Activated T-helper 2 cell treated with anti-CD3 and anti-CD28 coated beads, Interferon-gamma antibody, Interleukin-2, Interleukin-4, amounts not matched to agents 10 μg/mL and 5 μg/mL and 100 μg/mL, durations not matched to agents 14 hours and 24 hours and 36 hours (primary cell): ENCODE measurements at regions not wholly inside any gene's neighbourhood (a gene's known extent, or its start where the extent isn't known, plus 50 kb on each side); places are given as distances from the start of the nearest gene placed in this dataset.
"Not testable (repeated sequence)": the region's sequence is repeated elsewhere in the genome, so short reads cannot be mapped to it uniquely, and the experiment has no call there.

Source experiments
- DNase-seq: peaks from one replicate; pipeline ENCODE4 v3.0.0; 2021; ENCODE audit warnings: low spot score
- H3K27ac Mint-ChIP-seq: one replicate; pipeline ENCODE4 v1.8.0; 2021; ENCODE audit warnings: mixed read lengths
- H3K27me3 Mint-ChIP-seq: one replicate; pipeline ENCODE4 v1.8.0; 2021; ENCODE audit warnings: low read depth, mixed read lengths
- H3K36me3 Mint-ChIP-seq: one replicate; pipeline ENCODE4 v1.8.0; 2021; ENCODE audit warnings: low read depth, mixed read lengths
- H3K4me1 Mint-ChIP-seq: one replicate; pipeline ENCODE4 v1.8.0; 2021; ENCODE audit warnings: low read depth, mixed read lengths
- H3K4me3 Mint-ChIP-seq: one replicate; pipeline ENCODE4 v1.8.0; 2021; ENCODE audit warnings: low read depth, mild to moderate bottlenecking, moderate library complexity, mixed read lengths
- H3K9me3 Mint-ChIP-seq: one replicate; pipeline ENCODE4 v1.8.0; 2021; ENCODE audit warnings: mixed read lengths
- intact Hi-C: fragments of 100-400 bp; cut with micrococcal nuclease; formaldehyde crosslinking; loops from one replicate; pipeline ENCODE4 v1.15.1; 2023

DNA sequence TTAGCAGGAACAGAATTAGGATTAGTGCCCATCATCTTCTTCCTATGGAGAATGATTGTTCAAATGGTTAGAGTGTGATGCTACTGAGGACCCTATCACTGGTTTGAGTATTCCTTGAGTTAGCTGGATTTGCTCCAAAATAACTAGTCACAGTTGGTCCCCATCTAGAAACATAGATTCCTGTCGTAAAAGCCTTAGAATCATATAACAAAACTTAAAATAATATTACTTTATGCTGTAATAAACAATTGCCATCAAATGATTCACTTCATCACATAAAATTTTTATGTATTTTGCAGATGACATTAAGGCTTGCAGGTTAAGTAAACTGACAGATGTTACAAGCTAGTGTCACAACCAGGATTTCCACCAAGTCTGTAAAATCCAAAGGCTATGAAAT, 209.8 kb downstream of the CCER1 start:
- intact Hi-C loops = no loop called here
- DNase-seq = no peak
- Mint-ChIP-seq H3K27me3 (no peaks in the 10 kb centered on the region), H3K4me1 (no peaks in the 10 kb centered on the region), H3K36me3 (no peaks in the 10 kb centered on the region), H3K9me3 (peaks cover 2% of the 10 kb centered on the region), H3K27ac (no peak overlapping the region), H3K4me3 (no peak overlapping the region)

DNA sequence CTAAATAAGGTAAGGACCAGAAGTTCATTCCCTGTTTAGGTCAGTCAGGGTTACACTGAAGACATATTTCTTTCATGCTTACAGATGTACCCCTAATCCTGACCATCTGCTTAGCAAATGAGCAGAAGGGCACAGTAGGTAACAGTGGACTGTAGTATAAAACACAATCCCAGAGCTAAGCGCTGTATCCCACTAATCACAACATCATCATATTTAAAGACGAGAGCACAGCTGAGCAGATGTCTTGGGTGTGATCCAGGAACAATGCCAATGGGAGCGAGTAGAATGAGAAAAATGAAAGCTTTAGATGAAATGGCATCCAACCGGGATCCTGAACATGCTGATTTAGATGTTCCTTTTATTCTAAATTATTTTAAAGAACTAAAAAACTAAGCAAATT, 213.4 kb downstream of the CCER1 start:
- intact Hi-C loops = no loop called here
- no peaks in the 10 kb centered on the region for H3K9me3 Mint-ChIP-seq
- no peak overlapping the region for H3K27ac Mint-ChIP-seq
- DNase-seq = no peak
- H3K27me3 Mint-ChIP-seq = no peaks in the 10 kb centered on the region
- no peak overlapping the region for H3K4me3 Mint-ChIP-seq
- no peaks in the 10 kb centered on the region for H3K4me1 Mint-ChIP-seq
- H3K36me3 Mint-ChIP-seq = no peaks in the 10 kb centered on the region

DNA sequence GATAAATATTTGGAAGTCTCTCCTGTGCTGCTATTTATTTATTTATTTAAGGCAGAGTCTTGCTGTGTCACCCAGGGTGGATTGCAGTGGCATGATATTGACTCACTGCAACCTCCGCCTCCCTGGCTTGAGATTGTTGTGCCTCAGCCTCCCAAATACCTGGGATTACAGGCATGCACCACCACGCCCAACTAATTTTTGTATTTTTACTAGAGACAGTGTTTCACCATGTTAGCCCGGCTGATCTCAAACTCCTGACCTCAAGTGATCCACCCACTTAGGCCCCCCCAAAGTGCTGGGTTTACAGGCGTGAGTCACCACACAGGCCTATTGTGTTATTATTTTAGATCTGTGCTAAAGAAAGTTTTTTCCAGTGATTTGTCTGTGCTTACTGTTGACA, 225.2 kb downstream of the CCER1 start:
- H3K27ac Mint-ChIP-seq = no peak overlapping the region
- no peaks in the 10 kb centered on the region for H3K4me1 Mint-ChIP-seq
- intact Hi-C loops = no loop called here
- H3K4me3 Mint-ChIP-seq = no peak overlapping the region
- H3K36me3 Mint-ChIP-seq = no peaks in the 10 kb centered on the region
- no peaks in the 10 kb centered on the region for H3K27me3 Mint-ChIP-seq
- DNase-seq = no peak
- H3K9me3 Mint-ChIP-seq = no peaks in the 10 kb centered on the region

DNA sequence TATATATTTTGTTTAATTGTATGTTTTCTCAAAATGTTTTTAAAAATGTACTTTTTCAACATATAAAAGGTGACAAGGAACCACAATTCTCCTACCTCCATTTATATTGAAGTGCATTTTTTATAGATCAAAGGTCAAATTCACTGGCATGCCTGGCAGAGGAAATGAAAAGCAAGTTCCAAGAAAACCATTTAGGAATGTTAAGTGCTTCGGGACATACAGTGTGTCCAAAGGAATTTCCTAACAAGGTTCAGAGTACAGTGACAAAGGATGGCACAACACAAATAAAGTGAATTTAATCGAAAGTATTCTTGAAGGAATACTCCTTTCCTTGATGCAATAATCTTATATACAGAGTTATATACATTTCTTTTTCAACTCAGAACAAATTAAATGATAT, 242.3 kb downstream of the CCER1 start:
- Mint-ChIP-seq H3K4me3 (no peak overlapping the region), H3K4me1 (no peaks in the 10 kb centered on the region), H3K9me3 (no peaks in the 10 kb centered on the region), H3K27me3 (no peaks in the 10 kb centered on the region), H3K27ac (no peak overlapping the region), H3K36me3 (no peaks in the 10 kb centered on the region)
- intact Hi-C loops = no loop called here
- no peak for DNase-seq

DNA sequence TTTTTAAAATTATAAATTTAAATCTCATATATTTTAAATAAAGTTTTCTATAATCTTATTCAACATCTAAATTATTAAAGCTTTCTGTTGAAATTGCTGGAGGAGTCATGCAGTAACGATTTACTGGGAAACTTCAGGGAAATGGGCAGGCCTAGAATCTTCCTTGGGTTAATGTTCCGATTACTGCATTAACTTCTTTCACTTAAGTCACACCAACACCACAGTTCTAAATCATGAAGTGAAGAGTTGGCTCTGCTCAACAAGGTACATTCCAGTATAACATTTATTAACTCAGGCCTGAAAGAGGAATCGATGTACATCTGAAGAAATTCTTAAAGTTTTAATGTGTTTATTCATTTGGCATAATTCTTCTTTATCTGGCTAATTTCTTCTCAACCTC, 244.3 kb downstream of the CCER1 start:
- no peak for DNase-seq
- H3K9me3 Mint-ChIP-seq = no peaks in the 10 kb centered on the region
- H3K4me1 Mint-ChIP-seq = no peaks in the 10 kb centered on the region
- no peaks in the 10 kb centered on the region for H3K36me3 Mint-ChIP-seq
- H3K27me3 Mint-ChIP-seq = no peaks in the 10 kb centered on the region
- no peak overlapping the region for H3K27ac Mint-ChIP-seq
- H3K4me3 Mint-ChIP-seq = no peak overlapping the region
- intact Hi-C loops = no loop called here

DNA sequence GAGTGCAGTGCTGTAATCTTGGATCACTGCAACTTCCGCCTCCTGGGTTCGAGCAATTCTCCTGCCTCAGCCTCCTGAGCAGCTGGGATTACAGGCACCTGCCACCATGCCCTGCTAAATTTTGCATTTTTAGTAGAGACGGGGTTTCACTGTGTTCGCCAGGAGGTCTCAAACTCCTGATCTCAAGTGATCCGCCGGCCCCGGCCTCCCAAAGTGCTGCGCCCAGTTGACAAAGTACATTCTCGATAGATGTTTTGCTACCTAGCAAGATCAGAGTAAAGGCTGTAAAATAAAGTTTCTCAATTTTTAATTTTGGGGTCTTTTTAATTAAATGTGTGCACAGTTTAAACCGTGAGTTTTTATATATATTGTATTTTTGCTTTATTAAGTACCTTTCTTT, 248.9 kb downstream of the CCER1 start:
- Mint-ChIP-seq H3K27ac (no peak overlapping the region), H3K9me3 (no peaks in the 10 kb centered on the region), H3K27me3 (no peaks in the 10 kb centered on the region), H3K4me3 (no peak overlapping the region), H3K4me1 (no peaks in the 10 kb centered on the region), H3K36me3 (no peaks in the 10 kb centered on the region)
- DNase-seq = no peak
- intact Hi-C loops = no loop called here

DNA sequence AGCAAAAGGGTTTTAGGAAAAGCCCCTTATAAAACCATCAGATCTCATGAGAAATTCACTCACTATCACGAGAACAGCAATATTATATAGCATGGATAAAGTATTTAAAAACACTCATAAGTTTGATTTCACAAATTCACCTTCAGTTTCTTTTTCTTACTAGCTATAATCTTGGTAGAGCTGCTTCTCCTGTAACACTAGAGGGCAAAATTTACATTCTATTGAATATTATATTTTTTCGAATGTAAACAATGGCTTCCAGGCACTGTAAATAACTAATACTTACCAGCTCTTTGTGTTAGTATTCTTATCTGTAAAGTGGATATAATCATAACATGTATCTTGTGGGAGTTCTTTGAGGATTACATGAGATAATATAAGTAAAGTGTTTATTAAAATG, 259.6 kb downstream of the CCER1 start:
- intact Hi-C loops = no loop called here
- Mint-ChIP-seq H3K36me3 (no peaks in the 10 kb centered on the region), H3K27ac (no peak overlapping the region), H3K27me3 (no peaks in the 10 kb centered on the region), H3K9me3 (no peaks in the 10 kb centered on the region), H3K4me3 (no peak overlapping the region), H3K4me1 (no peaks in the 10 kb centered on the region)
- DNase-seq = no peak

DNA sequence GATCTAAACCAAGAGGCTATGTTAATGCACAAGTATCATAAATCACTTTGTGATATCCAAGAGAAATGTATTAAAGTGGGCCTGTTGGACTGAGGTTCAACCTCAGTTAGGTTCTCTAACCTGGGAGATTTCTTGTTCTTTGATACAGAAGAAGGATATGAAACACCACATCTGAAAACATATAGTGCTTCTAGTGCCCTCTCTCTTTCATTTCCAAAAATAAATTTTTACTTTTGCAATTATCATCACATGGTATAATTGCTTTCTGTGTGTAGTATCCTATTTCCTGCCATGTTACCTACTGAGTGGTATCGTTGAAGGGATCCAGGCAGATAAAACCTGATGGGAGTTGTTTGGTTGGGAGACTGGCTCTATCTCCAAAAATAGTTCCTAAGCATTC, 264.9 kb downstream of the CCER1 start:
- intact Hi-C loops = no loop called here
- no peak for DNase-seq
- H3K4me1 Mint-ChIP-seq = no peaks in the 10 kb centered on the region
- H3K27me3 Mint-ChIP-seq = no peaks in the 10 kb centered on the region
- H3K36me3 Mint-ChIP-seq = no peaks in the 10 kb centered on the region
- H3K9me3 Mint-ChIP-seq = no peaks in the 10 kb centered on the region
- no peak overlapping the region for H3K27ac Mint-ChIP-seq
- no peak overlapping the region for H3K4me3 Mint-ChIP-seq

DNA sequence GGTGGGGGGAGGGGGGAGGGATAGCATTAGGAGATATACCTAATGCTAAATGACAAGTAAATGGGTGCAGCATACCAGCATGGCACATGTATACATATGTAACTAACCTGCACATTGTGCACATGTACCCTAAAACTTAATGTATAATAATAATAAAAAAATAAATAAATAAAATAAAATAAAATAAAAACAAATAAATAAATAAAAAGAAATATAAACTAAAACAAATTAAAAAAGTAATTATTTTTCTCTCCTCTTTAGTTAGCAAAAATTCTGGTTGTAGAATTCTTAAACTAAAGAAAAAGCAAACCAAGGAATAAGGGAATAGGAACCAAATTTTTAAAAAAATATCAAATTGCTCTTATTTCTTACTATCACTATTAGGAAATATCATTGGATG, 267.3 kb downstream of the CCER1 start:
- H3K36me3 Mint-ChIP-seq, H3K9me3 Mint-ChIP-seq, DNase-seq, H3K27me3 Mint-ChIP-seq, H3K27ac Mint-ChIP-seq, H3K4me3 Mint-ChIP-seq, H3K4me1 Mint-ChIP-seq, intact Hi-C loops: not testable (repeated sequence)

DNA sequence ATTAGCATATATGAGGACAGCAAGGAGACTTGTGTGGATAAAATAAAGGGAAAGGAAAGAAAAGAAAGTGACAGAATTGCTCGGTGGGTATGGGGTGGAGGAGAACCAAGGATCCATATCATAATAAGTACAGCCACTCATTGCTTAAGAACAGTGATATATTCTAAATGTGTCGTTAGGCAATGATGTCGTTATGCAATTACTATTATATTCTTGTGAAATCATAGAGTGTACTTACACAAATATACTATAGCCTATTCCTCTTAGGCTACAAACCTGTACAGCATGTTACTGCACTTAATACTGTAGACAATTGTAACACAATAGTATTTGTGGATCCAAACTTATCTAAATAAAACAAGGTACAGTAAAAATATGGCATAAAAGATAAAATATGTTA, 271.1 kb downstream of the CCER1 start:
- H3K9me3 Mint-ChIP-seq = no peaks in the 10 kb centered on the region

DNA sequence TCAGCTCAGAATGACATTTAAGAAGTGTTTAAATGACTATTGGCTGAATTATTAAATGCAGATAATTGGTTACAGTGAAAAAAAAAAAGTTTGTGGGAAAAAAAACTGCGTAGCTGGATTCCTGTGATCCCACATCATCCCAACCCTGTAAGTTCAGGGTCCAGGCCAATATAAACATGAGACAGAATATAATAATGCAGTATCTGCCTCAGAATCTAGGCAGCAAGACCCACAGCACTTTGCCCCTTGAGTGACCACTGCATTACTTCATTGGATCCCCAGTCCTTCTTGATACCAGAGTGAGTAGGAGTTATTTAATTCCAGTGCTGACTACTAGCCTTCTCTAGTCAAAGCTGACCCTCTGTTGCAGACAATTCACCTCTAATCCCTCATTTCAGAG, 272.6 kb downstream of the CCER1 start:
- Mint-ChIP-seq H3K36me3 (no peaks in the 10 kb centered on the region), H3K27ac (no peak overlapping the region), H3K4me3 (no peak overlapping the region), H3K27me3 (no peaks in the 10 kb centered on the region), H3K4me1 (no peaks in the 10 kb centered on the region), H3K9me3 (no peaks in the 10 kb centered on the region)
- no peak for DNase-seq
- intact Hi-C loops = no loop called here

More for the DNA sequence above, 271.1 kb downstream of the CCER1 start:
- intact Hi-C loops = no loop called here
- Mint-ChIP-seq H3K27ac (no peak overlapping the region), H3K36me3 (no peaks in the 10 kb centered on the region), H3K4me1 (no peaks in the 10 kb centered on the region), H3K27me3 (no peaks in the 10 kb centered on the region), H3K4me3 (no peak overlapping the region)
- no peak for DNase-seq

DNA sequence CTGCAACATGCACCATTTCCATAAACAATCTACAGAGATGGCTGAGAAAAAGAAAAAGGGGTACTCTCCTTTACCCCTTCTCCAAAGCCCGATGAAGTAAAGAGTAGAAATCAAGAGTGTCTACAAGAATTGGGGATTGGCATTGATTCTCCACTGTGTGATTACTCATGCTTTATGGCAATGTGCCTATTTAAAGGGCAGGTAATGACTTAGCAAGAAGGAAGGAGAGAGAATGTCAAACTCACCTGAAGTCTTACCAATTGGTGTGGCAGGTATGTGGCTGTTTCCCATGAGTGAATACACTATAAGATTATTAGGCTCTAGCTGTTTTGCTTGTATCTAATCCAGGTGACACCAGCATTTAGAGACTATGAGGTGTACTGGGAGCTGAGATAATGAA, 275.3 kb downstream of the CCER1 start:
- Mint-ChIP-seq H3K9me3 (no peaks in the 10 kb centered on the region), H3K27ac (no peak overlapping the region), H3K36me3 (no peaks in the 10 kb centered on the region), H3K4me3 (no peak overlapping the region), H3K27me3 (no peaks in the 10 kb centered on the region), H3K4me1 (no peaks in the 10 kb centered on the region)
- intact Hi-C loops = no loop called here
- no peak for DNase-seq

DNA sequence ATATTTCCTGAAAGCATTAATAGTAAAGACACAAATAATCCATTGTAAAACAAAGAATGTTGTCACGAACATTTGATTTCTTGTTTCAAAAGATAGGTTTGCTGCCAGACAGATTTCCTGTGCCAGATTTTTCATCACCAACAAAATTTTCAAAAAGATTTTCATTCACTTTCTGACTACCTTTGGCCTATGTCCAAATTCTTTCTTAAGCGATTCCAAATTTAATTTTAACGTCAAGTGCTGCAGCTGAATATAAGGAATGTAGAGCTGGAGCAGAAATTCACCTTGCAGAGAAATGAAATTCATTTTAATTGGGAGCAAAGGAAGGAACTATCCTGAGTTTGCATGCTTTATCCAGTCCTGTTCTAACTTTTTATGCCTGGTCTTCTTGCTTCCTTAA, 277.4 kb downstream of the CCER1 start:
- DNase-seq = no peak
- Mint-ChIP-seq H3K27ac (no peak overlapping the region), H3K4me1 (no peaks in the 10 kb centered on the region), H3K36me3 (no peaks in the 10 kb centered on the region), H3K27me3 (no peaks in the 10 kb centered on the region), H3K9me3 (no peaks in the 10 kb centered on the region), H3K4me3 (no peak overlapping the region)
- intact Hi-C loops = no loop called here

DNA sequence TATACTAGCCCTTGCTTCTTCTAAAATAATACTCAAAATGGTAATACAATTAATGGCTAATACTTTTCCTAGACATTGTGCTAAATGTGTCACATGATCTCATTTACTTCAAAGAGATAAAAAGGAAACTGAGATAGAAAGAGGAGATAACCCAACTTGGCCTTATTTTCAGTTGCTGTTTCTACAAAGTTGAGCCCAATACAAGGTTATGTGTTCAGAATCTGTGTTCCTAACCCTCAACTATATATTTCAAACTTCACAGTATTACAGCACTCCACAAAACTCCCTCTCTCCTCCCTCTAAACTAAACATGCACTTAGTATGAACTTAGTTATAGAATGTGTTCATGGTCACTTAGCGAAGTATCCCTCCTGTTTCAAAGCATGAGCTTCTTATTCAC, 277.9 kb downstream of the CCER1 start:
- no peaks in the 10 kb centered on the region for H3K9me3 Mint-ChIP-seq
- DNase-seq = no peak
- no peaks in the 10 kb centered on the region for H3K4me1 Mint-ChIP-seq
- no peak overlapping the region for H3K27ac Mint-ChIP-seq
- H3K4me3 Mint-ChIP-seq = no peak overlapping the region
- H3K36me3 Mint-ChIP-seq = no peaks in the 10 kb centered on the region
- no peaks in the 10 kb centered on the region for H3K27me3 Mint-ChIP-seq
- intact Hi-C loops = no loop called here
